SK-N-SH (cell line): ENCODE measurements at regions not wholly inside any gene's neighbourhood (a gene's known extent, or its start where the extent isn't known, plus 50 kb on each side); places are given as distances from the start of the nearest gene placed in this dataset.

Source experiments
- CTCF ChIA-PET: fragments of 300-600, 350-600 bp; formaldehyde crosslinking; extraction: SDS; loops from one replicate; lab custom pipeline; 2021; lab: Yijun Ruan, JAX
- POLR2A ChIA-PET: fragments of 350-600 bp; sonication (Branson Sonifier 250); formaldehyde crosslinking; extraction: SDS; loops from one replicate; lab custom pipeline; 2020; ENCODE audit warnings: antibody characterized with exemption, inconsistent platforms; lab: Yijun Ruan, JAX
- DNase-seq: peaks from one replicate; pipeline ENCODE4 v3.0.0; 2012
- H2AFZ ChIP-seq: fragments of 200-600 bp; sonication (generic); 2 replicates; pipeline ENCODE4 v1.8.1; 2016; ENCODE audit warnings: antibody characterized with exemption, mild to moderate bottlenecking, low read depth
- H3F3A ChIP-seq: fragments of 200-600 bp; sonication (generic); replicated peaks from 2 replicates; pipeline ENCODE3; 2016; ENCODE audit warnings: antibody characterized with exemption, mild to moderate bottlenecking; ENCODE audit not compliant: insufficient read depth
- H3K27ac ChIP-seq, 2 experiments: fragments of 200-500 bp in 1 of 2; fragments of 200-600 bp in 1 of 2; sonication (Bioruptor generic) in 1 of 2; sonication (generic), shearing (Covaris generic) in 1 of 2; 2 replicates each; pipeline versions ENCODE4 v1.5.1 to v1.6.1; 2014 to 2016; ENCODE audit warnings: low read depth in 2 of 2, inconsistent platforms in 1 of 2, low read length in 1 of 2, mild to moderate bottlenecking in 1 of 2, mixed read lengths in 1 of 2
- H3K27me3 ChIP-seq: fragments of 200-600 bp; sonication (generic), shearing (Covaris generic); 2 replicates; pipeline ENCODE4 v1.6.1; 2016; ENCODE audit warnings: mixed run types; ENCODE audit not compliant: insufficient read depth
- H3K36me3 ChIP-seq, 2 experiments: fragments of 200-500 bp in 1 of 2; fragments of 200-600 bp in 1 of 2; sonication (Bioruptor generic) in 1 of 2; sonication (generic) in 1 of 2; replicated peaks in 1 of 2; 2 replicates each; pipeline versions ENCODE3 to v1.5.1; 2014 to 2016; ENCODE audit warnings: low read length in 1 of 2, mild to moderate bottlenecking in 1 of 2; ENCODE audit not compliant: insufficient read depth in 2 of 2, control insufficient read depth in 1 of 2
- H3K4me1 ChIP-seq, 2 experiments: fragments of 200-500 bp in 1 of 2; fragments of 200-600 bp in 1 of 2; sonication (Bioruptor generic) in 1 of 2; sonication (generic), shearing (Covaris generic) in 1 of 2; 2 replicates each; pipeline versions ENCODE4 v1.5.1 to v1.6.1; 2014 to 2016; ENCODE audit warnings: low read depth in 1 of 2, low read length in 1 of 2, mixed run types in 1 of 2; ENCODE audit not compliant: insufficient read depth in 2 of 2, control insufficient read depth in 1 of 2
- H3K4me2 ChIP-seq: fragments of 200-600 bp; sonication (generic), shearing (Covaris generic); 2 replicates; pipeline ENCODE4 v1.6.1; 2017; ENCODE audit warnings: mixed run types
- H3K4me3 ChIP-seq, 2 experiments: fragments of 200-500 bp in 1 of 2; fragments of 200-600 bp in 1 of 2; sonication (Bioruptor generic) in 1 of 2; sonication (generic), shearing (Covaris generic) in 1 of 2; 2 replicates each; pipeline versions ENCODE4 v1.5.1 to v1.8.1; 2014 to 2016; ENCODE audit warnings: low read depth in 2 of 2, inconsistent platforms in 1 of 2, low read length in 1 of 2, mild to moderate bottlenecking in 1 of 2, mixed read lengths in 1 of 2, moderate library complexity in 1 of 2
- H3K79me2 ChIP-seq: fragments of 200-600 bp; sonication (generic); 2 replicates; pipeline ENCODE4 v1.8.1; 2017; ENCODE audit warnings: mild to moderate bottlenecking; ENCODE audit not compliant: insufficient read depth
- H3K9ac ChIP-seq: fragments of 200-600 bp; sonication (generic); 2 replicates; pipeline ENCODE4 v1.6.1; 2017; ENCODE audit warnings: mixed run types
- H3K9me2 ChIP-seq: fragments of 200-600 bp; sonication (generic); 2 replicates; pipeline ENCODE4 v1.6.1; 2017; ENCODE audit warnings: mixed run types
- H3K9me3 ChIP-seq: fragments of 200-600 bp; sonication (generic); 2 replicates; pipeline ENCODE4 v1.6.1; 2017; ENCODE audit warnings: mixed run types, mild to moderate bottlenecking, moderate library complexity
- H4K20me1 ChIP-seq: fragments of 200-600 bp; sonication (generic); 2 replicates; pipeline ENCODE4 v1.6.1; 2017; ENCODE audit warnings: mild to moderate bottlenecking, mixed run types; ENCODE audit not compliant: insufficient read depth
- CHD2 ChIP-seq: fragments of 150-350 bp; IDR thresholded peaks from 2 replicates; pipeline ENCODE4 v1.6.1; 2018; ENCODE audit warnings: low read length; ENCODE audit not compliant: partially characterized antibody
- ELF1 ChIP-seq: IDR thresholded peaks from 2 replicates; pipeline ENCODE4 v1.4.0; 2012
- EZH2phosphoT487 ChIP-seq: fragments of 200-600 bp; sonication (generic); IDR thresholded peaks from 2 replicates; pipeline ENCODE4 v1.6.1; 2017; ENCODE audit warnings: low read depth, mixed run types, mild to moderate bottlenecking, antibody characterized with exemption, moderate library complexity, borderline replicate concordance
- FOSL2 ChIP-seq: IDR thresholded peaks from 2 replicates; pipeline ENCODE4 v1.4.0; 2012; ENCODE audit warnings: low read depth, mild to moderate bottlenecking, moderate library complexity, borderline replicate concordance
- JUND ChIP-seq: IDR thresholded peaks from 2 replicates; pipeline ENCODE4 v1.4.0; 2012
- MEF2A ChIP-seq: IDR thresholded peaks from 2 replicates; pipeline ENCODE4 v1.4.0; 2012; ENCODE audit warnings: low read depth, borderline replicate concordance
- NRF1 ChIP-seq: IDR thresholded peaks from 2 replicates; pipeline ENCODE4 v1.6.1; 2012; ENCODE audit warnings: low read depth, mild to moderate bottlenecking, low read length
- RCOR1 ChIP-seq: fragments of 150-350 bp; IDR thresholded peaks from 2 replicates; pipeline ENCODE4 v1.6.1; 2017; ENCODE audit warnings: antibody characterized with exemption, low read length
- RXRA ChIP-seq: IDR thresholded peaks from 2 replicates; pipeline ENCODE4 v1.4.0; 2012; ENCODE audit warnings: low read depth, mild to moderate bottlenecking, borderline replicate concordance
- SIN3A ChIP-seq: IDR thresholded peaks from 2 replicates; pipeline ENCODE4 v1.6.1; 2012; ENCODE audit warnings: low read depth, mild to moderate bottlenecking, low read length, moderate library complexity, borderline replicate concordance
- TAF1 ChIP-seq: IDR thresholded peaks from 2 replicates; pipeline ENCODE4 v1.6.1; 2012; ENCODE audit warnings: low read depth, mild to moderate bottlenecking, low read length, moderate library complexity, borderline replicate concordance
- YY1 ChIP-seq: IDR thresholded peaks from 2 replicates; pipeline ENCODE4 v1.4.0; 2012; ENCODE audit warnings: low read depth, mild to moderate bottlenecking
- WGBS: methylation state at CpG from one replicate; pipeline ENCODE4 v1.1.6; 2017; ENCODE audit warnings: low lambda C conversion rate; 5-methylcytosine and 5-hydroxymethylcytosine counted together
- TF ChIP-seq, protein P1 (sequence below): IDR thresholded peaks from 2 replicates; pipeline ENCODE4; 2012
- TF ChIP-seq, protein P2 (sequence below): IDR thresholded peaks from 2 replicates; pipeline ENCODE4 v1.4.0; 2012; ENCODE audit warnings: low read depth
- TF ChIP-seq, protein P3 (sequence below): IDR thresholded peaks from 2 replicates; pipeline ENCODE4 v1.6.1; 2012; ENCODE audit warnings: mild to moderate bottlenecking, low read depth, low read length, moderate library complexity

DNA sequence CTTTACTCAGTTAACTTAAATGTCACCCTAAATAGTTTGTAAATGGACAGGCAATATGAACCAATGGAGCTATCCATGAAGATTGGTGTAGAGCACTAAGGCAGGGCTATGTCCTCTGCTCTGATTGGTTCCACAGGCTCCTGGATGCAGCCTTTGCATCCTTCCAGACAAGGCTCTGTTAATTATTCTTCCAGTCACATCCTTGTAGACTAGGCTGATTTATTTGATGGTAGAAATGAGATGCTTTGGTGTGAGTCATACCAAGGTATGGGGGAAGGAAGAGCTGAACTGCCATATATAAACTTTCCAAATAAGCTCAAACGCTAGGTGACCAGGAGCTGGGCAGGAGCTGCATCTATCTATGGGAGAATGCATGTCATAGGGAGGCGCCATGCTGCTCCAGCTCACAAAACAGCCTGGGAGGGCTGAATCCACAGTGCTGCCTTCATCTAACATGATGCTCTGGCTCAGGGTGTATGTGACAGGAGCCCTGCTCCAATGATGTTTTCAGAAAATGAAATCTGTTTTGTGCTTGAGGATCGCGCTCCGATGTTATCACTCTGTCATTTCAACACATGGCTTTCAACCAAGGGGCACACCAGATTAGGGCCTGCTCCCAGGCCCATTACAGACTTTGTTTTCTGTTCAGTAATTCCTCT lies 818.0 kb upstream of the ZNF608 start:
- TF ChIP-seq, protein P1, sequence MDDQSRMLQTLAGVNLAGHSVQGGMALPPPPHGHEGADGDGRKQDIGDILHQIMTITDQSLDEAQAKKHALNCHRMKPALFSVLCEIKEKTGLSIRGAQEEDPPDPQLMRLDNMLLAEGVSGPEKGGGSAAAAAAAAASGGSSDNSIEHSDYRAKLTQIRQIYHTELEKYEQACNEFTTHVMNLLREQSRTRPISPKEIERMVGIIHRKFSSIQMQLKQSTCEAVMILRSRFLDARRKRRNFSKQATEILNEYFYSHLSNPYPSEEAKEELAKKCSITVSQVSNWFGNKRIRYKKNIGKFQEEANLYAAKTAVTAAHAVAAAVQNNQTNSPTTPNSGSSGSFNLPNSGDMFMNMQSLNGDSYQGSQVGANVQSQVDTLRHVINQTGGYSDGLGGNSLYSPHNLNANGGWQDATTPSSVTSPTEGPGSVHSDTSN, result peak; percentile 35; the same call in 1 of the 2 replicates
- TF ChIP-seq RXRA, result no peak
- Histone ChIP-seq H3K79me2 (no peaks in the 10 kb centered on the region), H3K4me2 (no peak overlapping the region), H3K9me3 (no peaks in the 10 kb centered on the region), H3K4me3 (no peak overlapping the region), H3F3A (no peaks in the 10 kb centered on the region), H3K9ac (no peak overlapping the region), H3K27ac (no peak overlapping the region), H4K20me1 (no peaks in the 10 kb centered on the region), H3K36me3 (no peaks in the 10 kb centered on the region), H3K4me1 (peaks cover 0 to 5% of the 10 kb centered on the region in 2 experiments; a peak in 2 of 4 replicates), H2AFZ (no peak overlapping the region), H3K9me2 (no peaks in the 10 kb centered on the region), H3K27me3 (no peaks in the 10 kb centered on the region)
- no peak for DNase-seq
- 91% methylated on average over 5 of the region's 5 CpGs for WGBS
- ChIA-PET POLR2A (no interaction called here), CTCF (interaction anchor here (1.0 kb wide), 1 partner anchor 11 kb away, joined by 3 read pairs; no protein-coding TSS in a partner anchor)

DNA sequence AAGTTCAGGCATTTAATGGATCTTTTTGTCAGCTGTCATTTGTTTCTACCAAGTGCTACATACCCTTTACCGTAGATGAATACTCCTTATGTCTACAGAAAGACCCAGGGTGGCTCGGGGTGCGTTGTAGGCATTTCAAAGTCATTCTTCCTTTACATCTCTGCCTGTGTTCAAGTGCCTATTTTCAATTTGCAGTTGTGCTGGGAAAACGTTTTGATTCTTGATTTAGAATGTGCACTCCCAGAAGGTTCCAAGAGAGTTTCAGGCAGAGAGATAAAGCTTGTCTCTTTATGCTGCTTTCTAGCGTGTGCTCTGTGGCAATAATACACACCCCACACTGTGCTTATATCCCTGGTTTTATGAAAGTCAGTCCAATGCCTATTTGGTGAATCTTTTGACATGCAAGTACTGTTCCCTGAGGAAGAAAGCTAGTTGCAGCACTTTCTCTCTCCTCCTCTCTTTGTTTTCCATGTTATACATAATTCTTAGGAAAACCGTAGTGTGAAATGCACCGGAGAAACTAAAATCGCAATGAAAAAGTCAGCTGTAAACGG lies 828.1 kb upstream of the ZNF608 start:
- no peak overlapping the region for H2AFZ ChIP-seq
- 89% methylated on average over 9 of the region's 9 CpGs for WGBS
- H3K4me2 ChIP-seq, result no peak overlapping the region
- no peaks in the 10 kb centered on the region for H3K36me3 ChIP-seq
- no peaks in the 10 kb centered on the region for H3K27me3 ChIP-seq
- H3K4me3 ChIP-seq, result no peak overlapping the region
- H4K20me1 ChIP-seq, result no peaks in the 10 kb centered on the region
- no peaks in the 10 kb centered on the region for H3K79me2 ChIP-seq
- H3K27ac ChIP-seq, result peak overlapping the region in 1 of 2 experiments; percentile 28; a peak in 1 of 4 replicates
- no peak overlapping the region for H3K9ac ChIP-seq
- no peaks in the 10 kb centered on the region for H3F3A ChIP-seq
- H3K9me2 ChIP-seq, result no peaks in the 10 kb centered on the region
- TF ChIP-seq EZH2phosphoT487 (no peak), JUND (no peak), MEF2A (no peak), NRF1 (no peak), YY1 (no peak), RCOR1 (no peak), ELF1 (no peak), FOSL2 (no peak), TAF1 (no peak), CHD2 (no peak), SIN3A (no peak)
- TF ChIP-seq, protein P2, sequence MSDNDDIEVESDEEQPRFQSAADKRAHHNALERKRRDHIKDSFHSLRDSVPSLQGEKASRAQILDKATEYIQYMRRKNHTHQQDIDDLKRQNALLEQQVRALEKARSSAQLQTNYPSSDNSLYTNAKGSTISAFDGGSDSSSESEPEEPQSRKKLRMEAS, result no peak
- TF ChIP-seq, protein P3, sequence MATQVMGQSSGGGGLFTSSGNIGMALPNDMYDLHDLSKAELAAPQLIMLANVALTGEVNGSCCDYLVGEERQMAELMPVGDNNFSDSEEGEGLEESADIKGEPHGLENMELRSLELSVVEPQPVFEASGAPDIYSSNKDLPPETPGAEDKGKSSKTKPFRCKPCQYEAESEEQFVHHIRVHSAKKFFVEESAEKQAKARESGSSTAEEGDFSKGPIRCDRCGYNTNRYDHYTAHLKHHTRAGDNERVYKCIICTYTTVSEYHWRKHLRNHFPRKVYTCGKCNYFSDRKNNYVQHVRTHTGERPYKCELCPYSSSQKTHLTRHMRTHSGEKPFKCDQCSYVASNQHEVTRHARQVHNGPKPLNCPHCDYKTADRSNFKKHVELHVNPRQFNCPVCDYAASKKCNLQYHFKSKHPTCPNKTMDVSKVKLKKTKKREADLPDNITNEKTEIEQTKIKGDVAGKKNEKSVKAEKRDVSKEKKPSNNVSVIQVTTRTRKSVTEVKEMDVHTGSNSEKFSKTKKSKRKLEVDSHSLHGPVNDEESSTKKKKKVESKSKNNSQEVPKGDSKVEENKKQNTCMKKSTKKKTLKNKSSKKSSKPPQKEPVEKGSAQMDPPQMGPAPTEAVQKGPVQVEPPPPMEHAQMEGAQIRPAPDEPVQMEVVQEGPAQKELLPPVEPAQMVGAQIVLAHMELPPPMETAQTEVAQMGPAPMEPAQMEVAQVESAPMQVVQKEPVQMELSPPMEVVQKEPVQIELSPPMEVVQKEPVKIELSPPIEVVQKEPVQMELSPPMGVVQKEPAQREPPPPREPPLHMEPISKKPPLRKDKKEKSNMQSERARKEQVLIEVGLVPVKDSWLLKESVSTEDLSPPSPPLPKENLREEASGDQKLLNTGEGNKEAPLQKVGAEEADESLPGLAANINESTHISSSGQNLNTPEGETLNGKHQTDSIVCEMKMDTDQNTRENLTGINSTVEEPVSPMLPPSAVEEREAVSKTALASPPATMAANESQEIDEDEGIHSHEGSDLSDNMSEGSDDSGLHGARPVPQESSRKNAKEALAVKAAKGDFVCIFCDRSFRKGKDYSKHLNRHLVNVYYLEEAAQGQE, result no peak
- TF ChIP-seq, protein P1, result no peak
- DNase-seq, result no peak
- ChIA-PET CTCF (interaction anchor here (0.8 to 2.3 kb wide), 6 partner anchors 11 to 161 kb away, joined by 3 to 7 read pairs (median 4); no protein-coding TSS in a partner anchor), POLR2A (interaction anchor here (1.2 to 2.9 kb wide), 2 partner anchors 22 to 90 kb away, joined by 3 to 15 read pairs; no protein-coding TSS in a partner anchor)
- peaks cover 0 to 14% of the 10 kb centered on the region in 2 experiments; a peak in 2 of 4 replicates for H3K4me1 ChIP-seq
- H3K9me3 ChIP-seq, result no peaks in the 10 kb centered on the region
